Stimulated activated memory B cell treated with anti-CD40 and anti-IgM and Interleukin-4, amounts not matched to agents 10 μg/mL and 1 μg/mL and 100 μg/mL, for 72 hours (primary cell): ENCODE measurements at regions not wholly inside any gene's neighbourhood (a gene's known extent, or its start where the extent isn't known, plus 50 kb on each side); places are given as distances from the start of the nearest gene placed in this dataset.

Experiments
- ATAC-seq: fragments of 150-1000 bp; cut with Tn5 transposase; 2 replicates; pipeline ENCODE4 v1.10.0; 2021
- H3K27ac Mint-ChIP-seq: one replicate; pipeline ENCODE4 v1.8.0; 2022; ENCODE audit warnings: mild to moderate bottlenecking, mixed read lengths
- H3K27me3 Mint-ChIP-seq: one replicate; pipeline ENCODE4 v1.8.0; 2022; ENCODE audit warnings: mixed read lengths
- H3K36me3 Mint-ChIP-seq: one replicate; pipeline ENCODE4 v1.8.0; 2022; ENCODE audit warnings: mixed read lengths
- H3K4me1 Mint-ChIP-seq: one replicate; pipeline ENCODE4 v1.8.0; 2022; ENCODE audit warnings: mixed read lengths
- H3K4me3 Mint-ChIP-seq: one replicate; pipeline ENCODE4 v1.8.0; 2022; ENCODE audit warnings: mild to moderate bottlenecking, moderate library complexity, mixed read lengths
- H3K9me3 Mint-ChIP-seq: one replicate; pipeline ENCODE4 v1.8.0; 2022; ENCODE audit warnings: mixed read lengths

DNA sequence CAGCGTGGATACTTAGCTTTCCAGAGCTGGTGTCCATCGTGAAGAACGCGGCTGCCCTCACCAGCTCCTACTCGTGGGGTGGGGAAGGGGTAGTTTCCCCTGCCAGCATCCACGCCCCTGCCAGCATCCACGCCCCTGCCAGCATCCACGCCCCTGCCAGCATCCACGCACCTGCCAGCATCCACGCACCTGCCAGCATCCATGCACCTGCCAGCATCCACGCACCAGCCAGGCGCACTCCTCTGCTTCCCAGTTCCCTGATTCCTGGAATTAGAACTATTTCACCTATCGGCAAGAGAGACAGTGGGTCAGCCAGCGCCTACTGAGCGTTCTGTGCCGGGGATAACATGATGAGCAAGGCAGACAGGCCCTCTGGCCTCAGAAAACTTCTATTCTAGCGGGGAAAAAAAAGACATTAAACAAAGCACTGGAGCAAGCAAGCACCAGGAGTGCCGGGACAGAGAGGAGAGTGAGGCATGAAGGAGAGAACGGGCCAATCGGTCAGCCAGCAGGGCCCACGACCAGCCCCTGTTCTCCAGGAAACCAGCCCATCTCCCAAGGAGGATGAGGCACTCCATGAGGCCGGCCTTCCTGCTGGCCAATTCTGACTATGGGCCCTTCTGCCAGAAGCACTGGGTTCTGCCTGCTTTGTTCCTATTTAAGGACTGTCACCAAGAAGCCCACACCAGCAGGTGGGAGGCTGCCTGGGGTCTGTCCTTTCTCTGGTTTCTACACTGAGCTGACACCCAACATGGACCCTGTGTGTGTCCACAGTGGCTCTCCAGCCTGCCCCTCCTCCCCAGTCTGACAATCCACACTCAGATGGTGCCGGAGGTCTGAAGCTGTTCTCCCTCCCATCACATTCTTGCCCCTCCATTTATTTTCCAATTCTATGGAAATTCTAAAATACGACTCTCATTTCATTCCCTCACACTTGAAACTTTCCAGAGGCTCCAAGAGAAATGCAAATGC lies 78.4 kb upstream of the SALL3 start:
- no peaks in the 10 kb centered on the region for H3K36me3 Mint-ChIP-seq
- H3K27me3 Mint-ChIP-seq: peaks cover 13% of the 10 kb centered on the region
- H3K4me1 Mint-ChIP-seq: no peaks in the 10 kb centered on the region
- no peak overlapping the region for H3K4me3 Mint-ChIP-seq
- H3K9me3 Mint-ChIP-seq: no peaks in the 10 kb centered on the region
- ATAC-seq: no peak
- H3K27ac Mint-ChIP-seq: no peak overlapping the region

GRCh38 chr18:78901923-78902794 lies 77.5 kb upstream of the SALL3 start:
- no peaks in the 10 kb centered on the region for H3K9me3 Mint-ChIP-seq

DNA sequence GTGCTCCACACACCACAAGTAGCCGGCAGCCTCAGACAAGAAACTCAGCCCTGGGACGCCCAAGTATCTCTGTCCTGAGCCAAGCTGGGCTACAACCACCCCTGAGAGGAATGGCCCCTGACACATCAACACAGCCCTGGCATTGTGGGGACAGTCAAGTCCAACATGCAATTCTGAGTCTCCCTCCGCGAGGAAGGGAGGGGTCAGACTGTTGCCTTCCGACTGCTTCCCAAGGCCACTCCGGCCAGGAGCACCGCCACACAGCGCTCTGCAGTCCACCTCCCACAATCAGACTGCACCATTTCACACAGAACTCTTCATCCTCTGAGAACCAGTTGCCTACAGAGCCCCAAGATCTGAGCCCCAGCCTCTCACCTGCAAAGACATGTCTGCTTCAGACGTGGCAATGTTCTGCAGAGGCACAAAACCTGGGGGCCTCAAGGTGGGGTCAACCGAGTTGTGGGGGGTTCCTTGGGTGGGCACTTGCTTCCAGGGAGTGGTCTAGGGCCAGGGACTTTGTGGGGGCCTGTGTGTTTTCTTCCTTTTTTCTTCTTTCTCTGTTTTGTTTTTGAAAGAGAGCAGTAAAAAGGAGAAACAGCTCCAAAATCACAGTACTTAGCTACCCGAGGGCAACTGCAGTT lies 76.7 kb upstream of the SALL3 start:
- Mint-ChIP-seq H3K27ac (no peak overlapping the region), H3K9me3 (no peaks in the 10 kb centered on the region), H3K36me3 (no peaks in the 10 kb centered on the region), H3K27me3 (peaks cover 13% of the 10 kb centered on the region), H3K4me1 (no peaks in the 10 kb centered on the region), H3K4me3 (no peak overlapping the region)
- no peak for ATAC-seq

More at GRCh38 chr18:78901923-78902794, 77.5 kb upstream of the SALL3 start:
- Mint-ChIP-seq H3K27me3 (peaks cover 13% of the 10 kb centered on the region), H3K4me3 (no peak overlapping the region), H3K27ac (no peak overlapping the region), H3K4me1 (no peaks in the 10 kb centered on the region), H3K36me3 (no peaks in the 10 kb centered on the region)
- ATAC-seq: no peak

GRCh38 chr18:78903436-78904178 lies 76.0 kb upstream of the SALL3 start:
- peaks cover 13% of the 10 kb centered on the region for H3K27me3 Mint-ChIP-seq
- H3K9me3 Mint-ChIP-seq: no peaks in the 10 kb centered on the region
- H3K4me3 Mint-ChIP-seq: no peak overlapping the region

GRCh38 chr18:78904179-78904531 lies 75.5 kb upstream of the SALL3 start:
- no peaks in the 10 kb centered on the region for H3K36me3 Mint-ChIP-seq
- ATAC-seq: no peak
- H3K4me1 Mint-ChIP-seq: no peaks in the 10 kb centered on the region
- H3K27ac Mint-ChIP-seq: no peak overlapping the region
- H3K27me3 Mint-ChIP-seq: peaks cover 13% of the 10 kb centered on the region
- no peaks in the 10 kb centered on the region for H3K9me3 Mint-ChIP-seq
- H3K4me3 Mint-ChIP-seq: no peak overlapping the region

More at GRCh38 chr18:78903436-78904178, 76.0 kb upstream of the SALL3 start:
- no peaks in the 10 kb centered on the region for H3K4me1 Mint-ChIP-seq
- H3K27ac Mint-ChIP-seq: no peak overlapping the region
- ATAC-seq: no peak
- H3K36me3 Mint-ChIP-seq: no peaks in the 10 kb centered on the region

DNA sequence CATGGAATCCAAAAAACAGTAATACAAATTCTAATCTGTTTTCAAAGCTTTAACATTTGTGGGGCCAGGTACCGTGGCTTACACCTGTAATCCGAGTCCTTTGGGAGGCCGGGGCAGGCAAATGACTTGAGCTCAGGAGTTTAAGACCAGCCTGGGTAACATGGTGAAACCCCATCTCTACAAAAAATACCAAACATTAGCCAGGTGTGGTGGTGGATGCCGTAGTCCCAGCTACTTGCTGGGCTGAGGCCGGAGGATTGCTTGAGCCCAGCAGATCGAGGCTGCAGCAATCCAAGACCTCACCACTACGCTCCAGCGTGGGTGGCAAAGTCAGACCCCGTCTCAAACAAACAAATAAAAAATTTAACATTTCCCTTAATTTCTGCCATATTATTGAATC lies 74.3 kb upstream of the SALL3 start:
- Mint-ChIP-seq H3K4me1 (no peaks in the 10 kb centered on the region), H3K36me3 (no peaks in the 10 kb centered on the region), H3K27me3 (peaks cover 13% of the 10 kb centered on the region), H3K27ac (no peak overlapping the region), H3K4me3 (no peak overlapping the region), H3K9me3 (no peaks in the 10 kb centered on the region)
- no peak for ATAC-seq

DNA sequence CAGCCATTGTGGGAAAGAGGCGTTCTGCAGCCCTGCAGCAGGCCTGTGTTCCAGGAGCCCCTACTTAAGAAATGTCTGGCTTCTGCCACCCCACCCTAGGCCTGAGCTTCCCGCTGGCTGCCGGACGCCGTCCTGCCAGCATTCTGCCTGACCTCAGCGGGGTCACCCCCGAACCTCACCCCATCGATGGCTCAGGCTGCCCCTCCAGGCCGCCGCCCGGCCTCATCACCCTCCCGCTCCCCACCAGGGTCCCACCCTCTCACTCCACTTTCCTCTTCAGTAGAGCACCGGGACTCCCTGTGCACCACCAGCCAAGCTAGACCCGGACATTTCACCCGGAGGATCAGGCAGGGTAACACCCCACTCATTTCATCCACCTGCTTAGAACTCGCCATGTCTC lies 73.6 kb upstream of the SALL3 start:
- Mint-ChIP-seq H3K36me3 (no peaks in the 10 kb centered on the region), H3K27ac (no peak overlapping the region), H3K4me1 (no peaks in the 10 kb centered on the region), H3K9me3 (no peaks in the 10 kb centered on the region), H3K4me3 (no peak overlapping the region), H3K27me3 (peaks cover 13% of the 10 kb centered on the region)
- no peak for ATAC-seq

- H3K27ac Mint-ChIP-seq: no peak overlapping the region
- H3K4me1 Mint-ChIP-seq: no peaks in the 10 kb centered on the region
- H3K27me3 Mint-ChIP-seq: peaks cover 7% of the 10 kb centered on the region
- no peak for ATAC-seq
- no peaks in the 10 kb centered on the region for H3K36me3 Mint-ChIP-seq
- no peak overlapping the region for H3K4me3 Mint-ChIP-seq
- no peaks in the 10 kb centered on the region for H3K9me3 Mint-ChIP-seq
Measured at GRCh38 chr18:78908462-78909260, 71.0 kb upstream of the SALL3 start.

- H3K4me3 Mint-ChIP-seq: no peak overlapping the region
- no peak for ATAC-seq
- H3K27ac Mint-ChIP-seq: no peak overlapping the region
- no peaks in the 10 kb centered on the region for H3K36me3 Mint-ChIP-seq
- peaks cover 3% of the 10 kb centered on the region for H3K9me3 Mint-ChIP-seq
- no peaks in the 10 kb centered on the region for H3K4me1 Mint-ChIP-seq
- H3K27me3 Mint-ChIP-seq: peaks cover 20% of the 10 kb centered on the region
Measured at GRCh38 chr18:78911751-78912283, 67.8 kb upstream of the SALL3 start.

DNA sequence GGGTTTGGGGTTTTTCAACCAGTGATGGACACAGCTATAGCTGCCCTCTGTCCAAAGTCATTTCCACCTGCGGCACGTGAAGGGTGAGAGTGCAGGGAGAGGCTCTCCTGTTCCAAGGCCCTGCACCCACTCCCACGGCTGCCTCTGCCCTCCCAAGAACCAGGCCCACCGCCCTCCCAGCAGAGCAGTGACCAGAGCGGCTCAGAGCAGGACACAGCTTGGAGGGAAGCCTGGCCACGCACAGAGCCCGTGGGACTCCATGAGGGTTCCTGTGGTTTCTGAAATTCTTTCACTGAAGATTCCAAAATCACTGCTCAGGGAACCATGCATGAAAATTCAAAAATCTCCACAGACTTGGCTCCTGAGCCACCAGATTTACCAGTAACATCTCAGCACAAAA lies 67.3 kb upstream of the SALL3 start:
- no peak for ATAC-seq
- H3K4me1 Mint-ChIP-seq: no peaks in the 10 kb centered on the region

DNA sequence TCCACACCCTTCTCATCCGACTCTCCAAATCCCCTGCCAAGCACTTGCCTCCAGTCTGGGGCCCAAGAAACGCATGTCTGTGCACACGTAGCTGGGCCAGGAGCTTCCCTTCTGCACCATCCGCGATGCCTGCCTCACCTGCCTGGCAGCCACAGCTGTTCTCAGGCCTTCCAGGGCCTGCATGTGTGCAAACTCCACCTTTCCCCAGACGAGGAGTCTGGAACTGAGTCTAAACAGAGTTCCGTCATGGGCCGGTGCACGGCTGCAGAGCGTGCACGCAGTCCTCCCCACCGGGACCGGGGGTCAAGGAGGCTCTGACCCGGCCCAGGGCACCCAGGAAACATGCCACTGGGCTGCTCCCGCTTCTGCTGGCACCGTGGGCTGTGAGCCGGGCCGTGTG lies 66.8 kb upstream of the SALL3 start:
- ATAC-seq: no peak
- Mint-ChIP-seq H3K4me3 (no peak overlapping the region), H3K27ac (no peak overlapping the region), H3K27me3 (peaks cover 20% of the 10 kb centered on the region), H3K4me1 (no peaks in the 10 kb centered on the region), H3K9me3 (peaks cover 10% of the 10 kb centered on the region), H3K36me3 (no peaks in the 10 kb centered on the region)

More for the DNA sequence above, 67.3 kb upstream of the SALL3 start:
- Mint-ChIP-seq H3K4me3 (no peak overlapping the region), H3K9me3 (peaks cover 6% of the 10 kb centered on the region), H3K36me3 (no peaks in the 10 kb centered on the region), H3K27me3 (peaks cover 20% of the 10 kb centered on the region), H3K27ac (no peak overlapping the region)

DNA sequence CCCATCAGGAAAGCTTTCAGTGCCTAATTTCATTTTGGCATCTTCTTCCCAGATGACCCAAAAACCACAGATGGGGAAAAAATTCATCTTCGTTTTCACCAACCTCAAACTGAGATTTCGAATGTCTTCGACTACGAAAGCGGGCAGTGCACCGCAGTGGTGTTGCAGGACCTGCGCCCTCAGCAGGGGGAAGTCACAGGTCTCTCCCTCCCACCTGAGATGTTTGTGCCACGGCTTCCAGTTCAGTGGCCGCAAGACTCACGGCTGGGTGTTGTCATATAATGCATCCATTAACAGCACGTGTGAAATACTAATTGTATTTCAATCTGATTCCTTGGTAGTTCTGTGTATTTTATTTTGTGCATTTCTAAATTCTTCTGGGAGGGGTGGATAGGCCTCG lies 66.2 kb upstream of the SALL3 start:
- Mint-ChIP-seq H3K27me3 (peaks cover 20% of the 10 kb centered on the region), H3K36me3 (no peaks in the 10 kb centered on the region), H3K4me1 (no peaks in the 10 kb centered on the region)

DNA sequence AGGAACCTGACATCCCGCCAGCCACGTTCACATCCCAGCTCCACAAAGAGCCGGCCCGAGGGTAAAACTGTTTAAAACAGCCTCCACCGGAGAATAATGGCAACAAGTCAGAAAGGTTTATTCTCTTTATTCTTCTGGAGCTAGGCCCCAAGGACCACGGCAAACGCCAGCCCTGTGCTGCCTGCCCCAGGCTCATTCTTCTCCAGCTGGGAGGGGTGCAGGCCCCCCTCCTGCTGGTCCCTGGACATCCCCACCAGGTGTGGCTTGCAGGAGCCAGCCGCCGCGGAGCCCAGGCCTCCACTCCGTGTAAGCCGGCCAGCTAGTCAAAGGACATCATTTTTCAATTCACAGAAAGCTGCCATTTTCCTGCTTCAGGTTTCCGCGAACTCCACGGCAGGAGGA lies 65.8 kb upstream of the SALL3 start:
- H3K4me3 Mint-ChIP-seq: no peak overlapping the region
- no peak overlapping the region for H3K27ac Mint-ChIP-seq
- H3K27me3 Mint-ChIP-seq: peaks cover 20% of the 10 kb centered on the region
- no peaks in the 10 kb centered on the region for H3K36me3 Mint-ChIP-seq
- peaks cover 12% of the 10 kb centered on the region for H3K9me3 Mint-ChIP-seq
- no peaks in the 10 kb centered on the region for H3K4me1 Mint-ChIP-seq
- no peak for ATAC-seq

More for the DNA sequence above, 66.2 kb upstream of the SALL3 start:
- peaks cover 12% of the 10 kb centered on the region for H3K9me3 Mint-ChIP-seq
- no peak overlapping the region for H3K4me3 Mint-ChIP-seq
- no peak for ATAC-seq
- no peak overlapping the region for H3K27ac Mint-ChIP-seq
